H9 (cell line): ENCODE measurements at regions not wholly inside any gene's neighbourhood (a gene's known extent, or its start where the extent isn't known, plus 50 kb on each side); places are given as distances from the start of the nearest gene placed in this dataset.
"Not testable (repeated sequence)": the region's sequence is repeated elsewhere in the genome, so short reads cannot be mapped to it uniquely, and the experiment has no call there.

Source experiments
- DNase-seq: peaks from one replicate; pipeline ENCODE4 v3.0.0-alpha.2; 2017
- H2AFZ ChIP-seq: one replicate; pipeline ENCODE4 v1.6.1; 2013; ENCODE audit warnings: mild to moderate bottlenecking, low read length, control low read depth, moderate library complexity
- H2AK5ac ChIP-seq: 2 replicates; pipeline ENCODE4 v1.6.1; 2013; ENCODE audit warnings: low read length, control low read depth, mixed read lengths; ENCODE audit not compliant: insufficient read length
- H2BK120ac ChIP-seq: one replicate; pipeline ENCODE4 v1.6.1; 2013; ENCODE audit warnings: low read depth, mild to moderate bottlenecking, low read length, control low read depth, inconsistent platforms; ENCODE audit not compliant: poor library complexity, severe bottlenecking
- H2BK12ac ChIP-seq: 2 replicates; pipeline ENCODE4 v1.6.1; 2013; ENCODE audit warnings: low read length, control low read depth, mixed read lengths, low read depth; ENCODE audit not compliant: insufficient read length
- H2BK15ac ChIP-seq: 2 replicates; pipeline ENCODE4 v1.6.1; 2013; ENCODE audit warnings: low read depth, low read length, control low read depth
- H2BK20ac ChIP-seq: one replicate; pipeline ENCODE4 v1.6.1; 2013; ENCODE audit warnings: low read depth, mild to moderate bottlenecking, low read length, control low read depth, inconsistent platforms; ENCODE audit not compliant: poor library complexity, severe bottlenecking
- H2BK5ac ChIP-seq: 2 replicates; pipeline ENCODE4 v1.6.1; 2013; ENCODE audit warnings: low read length, control low read depth, mixed read lengths; ENCODE audit not compliant: insufficient read length
- H3K14ac ChIP-seq: 2 replicates; pipeline ENCODE4 v1.6.1; 2013; ENCODE audit warnings: low read length, control low read depth; ENCODE audit not compliant: insufficient read depth
- H3K18ac ChIP-seq: 2 replicates; pipeline ENCODE4 v1.6.1; 2013; ENCODE audit warnings: low read depth, mild to moderate bottlenecking, mixed read lengths, low read length, control low read depth; ENCODE audit not compliant: insufficient read length
- H3K23ac ChIP-seq: 2 replicates; pipeline ENCODE4 v1.6.1; 2013; ENCODE audit warnings: low read length, control low read depth, mixed read lengths, low read depth; ENCODE audit not compliant: insufficient read length
- H3K23me2 ChIP-seq: 2 replicates; pipeline ENCODE4 v1.6.1; 2013; ENCODE audit warnings: low read depth, mild to moderate bottlenecking, mixed read lengths, low read length, control low read depth; ENCODE audit not compliant: insufficient read length, poor library complexity, severe bottlenecking
- H3K27ac ChIP-seq: 2 replicates; pipeline ENCODE4 v1.5.1; 2013; ENCODE audit warnings: low read length, control low read depth, mixed read lengths, low read depth; ENCODE audit not compliant: insufficient read length
- H3K27me3 ChIP-seq: 2 replicates; pipeline ENCODE4 v1.6.1; 2013; ENCODE audit warnings: low read length, control low read depth, inconsistent platforms; ENCODE audit not compliant: insufficient read depth
- H3K4ac ChIP-seq: 2 replicates; pipeline ENCODE4 v1.6.1; 2013; ENCODE audit warnings: low read depth, mild to moderate bottlenecking, control low read depth, inconsistent platforms, low read length, moderate library complexity
- H3K4me1 ChIP-seq: 2 replicates; pipeline ENCODE4 v1.6.1; 2013; ENCODE audit warnings: low read length, control low read depth, inconsistent platforms; ENCODE audit not compliant: insufficient read depth
- H3K4me2 ChIP-seq: 2 replicates; pipeline ENCODE4 v1.6.1; 2013; ENCODE audit warnings: low read length, control low read depth, mixed read lengths; ENCODE audit not compliant: insufficient read length, insufficient read depth
- H3K56ac ChIP-seq: 2 replicates; pipeline ENCODE4 v1.6.1; 2013; ENCODE audit warnings: low read depth, mild to moderate bottlenecking, mixed read lengths, low read length, control low read depth; ENCODE audit not compliant: insufficient read length
- H3K79me1 ChIP-seq: 2 replicates; pipeline ENCODE4 v1.6.1; 2013; ENCODE audit warnings: low read depth, mild to moderate bottlenecking, moderate library complexity, low read length, control low read depth, inconsistent platforms; ENCODE audit not compliant: insufficient read depth, poor library complexity, severe bottlenecking
- H3K79me2 ChIP-seq: 2 replicates; pipeline ENCODE4 v1.6.1; 2013; ENCODE audit warnings: low read length, control low read depth, inconsistent platforms; ENCODE audit not compliant: insufficient read depth
- H3K9ac ChIP-seq: 2 replicates; pipeline ENCODE4 v1.6.1; 2013; ENCODE audit warnings: low read length, control low read depth, mixed read lengths; ENCODE audit not compliant: insufficient read length; ENCODE audit errors: extremely low read depth
- H3K9me3 ChIP-seq: one replicate; pipeline ENCODE4 v1.6.1; 2013; ENCODE audit warnings: low read depth, low read length, inconsistent platforms; ENCODE audit not compliant: control insufficient read depth
- H3T11ph ChIP-seq: one replicate; pipeline ENCODE4 v1.6.1; 2013; ENCODE audit warnings: mild to moderate bottlenecking, low read length, control low read depth, inconsistent platforms
- H4K20me1 ChIP-seq: one replicate; pipeline ENCODE4 v1.6.1; 2013; ENCODE audit not compliant: control insufficient read depth, insufficient read length, insufficient read depth
- H4K5ac ChIP-seq: 2 replicates; pipeline ENCODE4 v1.6.1; 2013; ENCODE audit warnings: low read depth, mild to moderate bottlenecking, mixed read lengths, low read length, control low read depth; ENCODE audit not compliant: insufficient read length
- H4K8ac ChIP-seq: replicated peaks from 2 replicates; pipeline ENCODE4 v1.6.1; 2013; ENCODE audit warnings: low read length, control low read depth, mixed read lengths, low read depth; ENCODE audit not compliant: insufficient read length
- H4K91ac ChIP-seq: 2 replicates; pipeline ENCODE4 v1.6.1; 2013; ENCODE audit warnings: low read depth, mild to moderate bottlenecking, moderate library complexity, mixed read lengths, low read length, control low read depth; ENCODE audit not compliant: insufficient read length
- H3K27ac Mint-ChIP-seq, 3 experiments: 2 replicates in 2 of 3; 3 replicates in 1 of 3; pipeline ENCODE4 v1.8.0; 2020 to 2021; ENCODE audit warnings: mixed read lengths in 3 of 3, mild to moderate bottlenecking in 1 of 3, moderate library complexity in 1 of 3
- H3K27me3 Mint-ChIP-seq: 2 replicates; pipeline ENCODE4 v1.8.0; 2021; ENCODE audit warnings: low read depth, mild to moderate bottlenecking, moderate library complexity, mixed read lengths
- H3K36me3 Mint-ChIP-seq, 3 experiments: 2 replicates in 2 of 3; 3 replicates in 1 of 3; pipeline ENCODE4 v1.8.0; 2020 to 2021; ENCODE audit warnings: low read depth in 3 of 3, mixed read lengths in 3 of 3; ENCODE audit not compliant: insufficient read depth in 1 of 3
- H3K4me1 Mint-ChIP-seq, 2 experiments: 2 replicates each; pipeline ENCODE4 v1.8.0; 2020; ENCODE audit warnings: mixed read lengths in 2 of 2
- H3K4me3 Mint-ChIP-seq, 2 experiments: 2 replicates in 1 of 2; 3 replicates in 1 of 2; pipeline ENCODE4 v1.8.0; 2020 to 2021; ENCODE audit warnings: mild to moderate bottlenecking in 2 of 2, mixed read lengths in 2 of 2, moderate library complexity in 1 of 2
- H3K9me3 Mint-ChIP-seq, 2 experiments: 2 replicates in 1 of 2; 3 replicates in 1 of 2; pipeline ENCODE4 v1.8.0; 2020; ENCODE audit warnings: mild to moderate bottlenecking in 2 of 2, mixed read lengths in 2 of 2, moderate library complexity in 1 of 2
- WGBS: extraction: QIAGEN DNeasy Blood & Tissue Kit; methylation state at CpG from one replicate; pipeline ENCODE4 v1.1.7; 2013; ENCODE audit warnings: missing lambda C conversion rate, low lambda C conversion rate, mixed read lengths; ENCODE audit not compliant: insufficient read length; ENCODE audit errors: extremely low coverage; 5-methylcytosine and 5-hydroxymethylcytosine counted together

GRCh38 chr2:64253421-64253820 is 109.2 kb upstream of the PELI1 start:
- not testable (repeated sequence) for H2BK5ac ChIP-seq, H3K23ac ChIP-seq, H3K4me2 ChIP-seq, H3K23me2 ChIP-seq, H3K4ac ChIP-seq, H2AK5ac ChIP-seq, H2BK120ac ChIP-seq, H3T11ph ChIP-seq, H3K9me3 ChIP-seq, DNase-seq, H3K18ac ChIP-seq, H3K79me1 ChIP-seq, H3K27ac ChIP-seq, H4K91ac ChIP-seq, H4K8ac ChIP-seq, H2BK20ac ChIP-seq, H3K9me3 Mint-ChIP-seq, H2BK12ac ChIP-seq, H4K20me1 ChIP-seq, H3K56ac ChIP-seq, H4K5ac ChIP-seq, H2BK15ac ChIP-seq, H3K27me3 ChIP-seq, H3K4me1 ChIP-seq, H2AFZ ChIP-seq, H3K27me3 Mint-ChIP-seq
- H3K27ac Mint-ChIP-seq: peak overlapping the region; percentile 96 to 98 (median 98)
- no CpG with 5 or more reads among the region's 9 CpGs for WGBS
- H3K4me1 Mint-ChIP-seq: peaks cover 70 to 81% of the 10 kb centered on the region in 2 experiments
- H3K36me3 Mint-ChIP-seq: peaks cover 26 to 51% (median 40%) of the 10 kb centered on the region in 3 experiments
- 0 out of 2 replicates have a peak overlapping the region, but pooled peaks have one; percentile 60 for H3K14ac ChIP-seq
- H3K9ac ChIP-seq: peak overlapping the region; percentile 74
- H3K4me3 Mint-ChIP-seq: peak overlapping the region; percentile 90 to 99
- H3K79me2 ChIP-seq: peaks cover 16% of the 10 kb centered on the region; the same call in 1 of the 2 replicates
